MM.1S (cell line): ENCODE measurements at regions not wholly inside any gene's neighbourhood (a gene's known extent, or its start where the extent isn't known, plus 50 kb on each side); places are given as distances from the start of the nearest gene placed in this dataset.

ENCODE experiments used
- DNase-seq: peaks from one replicate; pipeline ENCODE4 v3.0.0-alpha.2; 2015
- H2AFZ ChIP-seq: fragments of 300-600 bp; sonication (generic); 2 replicates; pipeline ENCODE4 v1.6.0; 2016; ENCODE audit warnings: antibody characterized with exemption, low read length
- H3F3A ChIP-seq: fragments of 300-600 bp; sonication (generic); 2 replicates; pipeline ENCODE4 v1.6.1; 2016; ENCODE audit warnings: mild to moderate bottlenecking, antibody characterized with exemption, low read length, moderate library complexity, mixed read lengths; ENCODE audit not compliant: insufficient read depth
- H3K27ac ChIP-seq: fragments of 300-600 bp; sonication (generic); 2 replicates; pipeline ENCODE4 v1.5.1; 2016; ENCODE audit warnings: mild to moderate bottlenecking, low read length
- H3K27me3 ChIP-seq: fragments of 300-600 bp; sonication (generic); replicated peaks from 2 replicates; pipeline ENCODE4 v1.6.0; 2016; ENCODE audit warnings: low read length; ENCODE audit not compliant: insufficient read depth
- H3K36me3 ChIP-seq: fragments of 300-600 bp; sonication (generic); replicated peaks from 2 replicates; pipeline ENCODE4 v1.6.1; 2016; ENCODE audit warnings: mild to moderate bottlenecking, low read length, mixed read lengths; ENCODE audit not compliant: insufficient read depth
- H3K4me1 ChIP-seq: fragments of 300-600 bp; sonication (generic); 2 replicates; pipeline ENCODE4 v1.6.1; 2016; ENCODE audit warnings: low read length, mixed read lengths
- H3K4me2 ChIP-seq: fragments of 300-600 bp; sonication (generic); 2 replicates; pipeline ENCODE4 v1.6.0; 2016; ENCODE audit warnings: low read depth, low read length
- H3K4me3 ChIP-seq: fragments of 300-600 bp; sonication (generic); 2 replicates; pipeline ENCODE4 v1.5.1; 2016; ENCODE audit warnings: low read length, mixed read lengths
- H3K79me2 ChIP-seq: fragments of 300-600 bp; sonication (generic); 2 replicates; pipeline ENCODE4 v1.6.1; 2016; ENCODE audit warnings: mixed run types, low read length, mixed read lengths
- H3K9ac ChIP-seq: fragments of 300-600 bp; sonication (generic); 2 replicates; pipeline ENCODE4 v1.6.1; 2016; ENCODE audit warnings: low read length, mixed read lengths
- H3K9me2 ChIP-seq: fragments of 300-600 bp; sonication (generic); replicated peaks from 2 replicates; pipeline ENCODE4 v1.6.1; 2016; ENCODE audit warnings: mild to moderate bottlenecking, low read length, mixed read lengths; ENCODE audit not compliant: insufficient read depth
- H3K9me3 ChIP-seq: fragments of 300-600 bp; sonication (generic); replicated peaks from 2 replicates; pipeline ENCODE4 v1.6.1; 2016; ENCODE audit warnings: mild to moderate bottlenecking, low read length, mixed read lengths; ENCODE audit not compliant: insufficient read depth
- H4K20me1 ChIP-seq: fragments of 300-600 bp; sonication (generic); 2 replicates; pipeline ENCODE4 v1.6.1; 2016; ENCODE audit warnings: mild to moderate bottlenecking, low read length, moderate library complexity, mixed read lengths; ENCODE audit not compliant: insufficient read depth
- EZH2 ChIP-seq: fragments of 300-600 bp; sonication (generic); optimal IDR thresholded peaks from 2 replicates; pipeline ENCODE3; 2017; ENCODE audit warnings: low read depth, mild to moderate bottlenecking, antibody characterized with exemption, low read length, mixed read lengths
- EZH2phosphoT487 ChIP-seq: fragments of 300-600 bp; sonication (generic); IDR thresholded peaks from 2 replicates; pipeline ENCODE4 v1.6.1; 2018; ENCODE audit warnings: antibody characterized with exemption, low read length
- TF ChIP-seq, protein P1 (sequence below): fragments of 300-600 bp; sonication (generic); IDR thresholded peaks from 2 replicates; pipeline ENCODE4 v1.5.1; 2016; ENCODE audit warnings: antibody characterized with exemption, low read length, mixed read lengths

DNA sequence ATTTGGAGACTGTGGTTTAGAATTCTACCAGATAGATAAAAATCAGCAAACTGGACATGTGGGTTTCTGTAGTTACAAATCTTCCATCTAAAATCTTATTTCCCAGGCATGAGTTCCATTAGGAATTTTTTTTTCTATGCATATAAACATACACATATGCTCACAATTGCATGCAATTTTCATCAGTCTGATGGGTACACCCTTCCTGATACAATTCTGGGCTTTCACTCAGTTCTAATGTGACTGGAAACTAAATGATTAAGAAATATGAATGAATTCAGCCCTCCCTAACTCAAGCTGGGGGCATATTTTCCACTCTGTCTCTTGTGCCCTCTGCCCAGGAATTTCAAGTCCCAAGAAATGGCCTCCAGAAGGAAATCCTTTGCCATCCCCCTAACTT lies 187.1 kb downstream of the SNX19 start:
- H4K20me1 ChIP-seq: no peaks in the 10 kb centered on the region
- no peaks in the 10 kb centered on the region for H3K27me3 ChIP-seq
- no peaks in the 10 kb centered on the region for H3K36me3 ChIP-seq
- TF ChIP-seq, protein P1, sequence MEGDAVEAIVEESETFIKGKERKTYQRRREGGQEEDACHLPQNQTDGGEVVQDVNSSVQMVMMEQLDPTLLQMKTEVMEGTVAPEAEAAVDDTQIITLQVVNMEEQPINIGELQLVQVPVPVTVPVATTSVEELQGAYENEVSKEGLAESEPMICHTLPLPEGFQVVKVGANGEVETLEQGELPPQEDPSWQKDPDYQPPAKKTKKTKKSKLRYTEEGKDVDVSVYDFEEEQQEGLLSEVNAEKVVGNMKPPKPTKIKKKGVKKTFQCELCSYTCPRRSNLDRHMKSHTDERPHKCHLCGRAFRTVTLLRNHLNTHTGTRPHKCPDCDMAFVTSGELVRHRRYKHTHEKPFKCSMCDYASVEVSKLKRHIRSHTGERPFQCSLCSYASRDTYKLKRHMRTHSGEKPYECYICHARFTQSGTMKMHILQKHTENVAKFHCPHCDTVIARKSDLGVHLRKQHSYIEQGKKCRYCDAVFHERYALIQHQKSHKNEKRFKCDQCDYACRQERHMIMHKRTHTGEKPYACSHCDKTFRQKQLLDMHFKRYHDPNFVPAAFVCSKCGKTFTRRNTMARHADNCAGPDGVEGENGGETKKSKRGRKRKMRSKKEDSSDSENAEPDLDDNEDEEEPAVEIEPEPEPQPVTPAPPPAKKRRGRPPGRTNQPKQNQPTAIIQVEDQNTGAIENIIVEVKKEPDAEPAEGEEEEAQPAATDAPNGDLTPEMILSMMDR: no peak
- TF ChIP-seq EZH2 (no peak), EZH2phosphoT487 (no peak)
- no peaks in the 10 kb centered on the region for H3K4me1 ChIP-seq
- no peaks in the 10 kb centered on the region for H3K9me3 ChIP-seq
- no peak overlapping the region for H3K4me2 ChIP-seq
- no peaks in the 10 kb centered on the region for H3K9me2 ChIP-seq
- no peak overlapping the region for H2AFZ ChIP-seq
- H3K4me3 ChIP-seq: no peak overlapping the region
- H3K9ac ChIP-seq: no peak overlapping the region
- no peaks in the 10 kb centered on the region for H3F3A ChIP-seq
- no peak overlapping the region for H3K27ac ChIP-seq
- H3K79me2 ChIP-seq: no peaks in the 10 kb centered on the region
- no peak for DNase-seq

DNA sequence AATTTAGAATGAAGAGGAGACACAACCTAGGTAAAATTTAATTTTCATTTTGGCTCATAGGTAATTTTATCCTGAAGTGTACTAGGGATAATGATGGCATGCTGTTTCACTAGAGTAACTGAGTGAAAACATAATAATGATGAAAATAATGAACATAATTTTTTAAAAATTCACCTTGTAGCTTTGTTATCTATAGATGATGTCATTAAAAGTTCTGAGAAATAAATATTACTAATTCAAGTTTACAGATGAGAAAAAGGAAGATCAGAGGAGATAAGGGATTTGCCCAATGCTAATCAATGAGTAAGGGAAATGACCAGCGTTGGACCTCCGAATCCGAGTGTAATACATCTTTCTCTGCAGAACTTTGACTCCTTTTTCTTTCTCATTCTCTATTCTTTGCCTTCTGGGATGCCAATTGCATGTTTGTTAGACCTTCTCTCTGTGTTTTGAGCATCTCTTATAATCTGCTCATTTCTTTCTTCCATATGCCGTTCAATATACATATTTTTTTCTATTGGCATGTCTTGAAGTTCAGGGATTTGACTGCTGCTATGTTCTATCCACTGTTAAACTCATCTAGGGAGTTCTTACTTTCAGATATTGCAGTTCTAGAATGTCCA lies 186.5 kb downstream of the SNX19 start:
- Histone ChIP-seq H4K20me1 (no peaks in the 10 kb centered on the region), H3K36me3 (no peaks in the 10 kb centered on the region), H3K27ac (no peak overlapping the region), H3K79me2 (no peaks in the 10 kb centered on the region), H2AFZ (no peak overlapping the region), H3K4me3 (no peak overlapping the region), H3K9ac (no peak overlapping the region), H3F3A (no peaks in the 10 kb centered on the region), H3K4me2 (no peak overlapping the region), H3K27me3 (no peaks in the 10 kb centered on the region), H3K9me2 (no peaks in the 10 kb centered on the region), H3K4me1 (no peaks in the 10 kb centered on the region), H3K9me3 (no peaks in the 10 kb centered on the region)
- no peak for TF ChIP-seq EZH2phosphoT487
- TF ChIP-seq, protein P1: no peak
- no peak for TF ChIP-seq EZH2
- no peak for DNase-seq

DNA sequence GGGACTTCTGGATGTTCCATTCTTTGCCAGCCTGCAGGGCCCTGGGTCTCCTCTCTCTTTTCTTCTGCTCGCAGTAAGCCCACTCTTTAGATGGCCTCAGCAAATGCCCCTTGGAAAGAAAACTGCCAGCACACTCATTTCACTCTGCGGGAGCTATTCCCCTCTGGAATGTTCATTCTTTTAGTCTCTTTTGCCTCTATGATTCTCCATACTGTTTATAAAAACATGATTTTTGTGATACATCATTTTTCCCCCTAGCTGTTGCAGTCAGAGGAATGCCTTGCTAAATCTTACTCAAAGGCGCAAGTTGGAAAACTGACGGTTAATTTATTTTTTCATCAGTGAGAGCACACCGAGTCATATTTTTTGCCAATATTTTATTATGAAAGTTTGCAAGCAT lies 184.9 kb downstream of the SNX19 start:
- no peak overlapping the region for H3K4me2 ChIP-seq
- H3K4me1 ChIP-seq: no peaks in the 10 kb centered on the region
- no peaks in the 10 kb centered on the region for H3K79me2 ChIP-seq
- H3K27ac ChIP-seq: no peak overlapping the region
- no peak for DNase-seq
- no peaks in the 10 kb centered on the region for H3K27me3 ChIP-seq
- H3K9ac ChIP-seq: no peak overlapping the region
- no peaks in the 10 kb centered on the region for H3K36me3 ChIP-seq
- no peaks in the 10 kb centered on the region for H3K9me2 ChIP-seq
- H4K20me1 ChIP-seq: no peaks in the 10 kb centered on the region
- TF ChIP-seq EZH2phosphoT487 (no peak), EZH2 (no peak)
- TF ChIP-seq, protein P1: no peak
- H2AFZ ChIP-seq: no peak overlapping the region
- H3K9me3 ChIP-seq: no peaks in the 10 kb centered on the region
- no peak overlapping the region for H3K4me3 ChIP-seq
- no peaks in the 10 kb centered on the region for H3F3A ChIP-seq
